Fibroblast of skin of right quadriceps (primary cell): ENCODE measurements at regions not wholly inside any gene's neighbourhood (a gene's known extent, or its start where the extent isn't known, plus 50 kb on each side); places are given as distances from the start of the nearest gene placed in this dataset.
A peak's percentile ranks its signal among the peaks of the same experiment; 100 is the strongest.

Experiments
- DNase-seq: peaks from one replicate; pipeline ENCODE4 v3.0.0-alpha.2; 2013

- peak; percentile 24 for DNase-seq
Measured at GRCh38 chr16:62102588-62102987, 66.3 kb upstream of the CDH8 start.

GRCh38 chr16:62100651-62101050 is 64.4 kb upstream of the CDH8 start:
- no peak for DNase-seq

GRCh38 chr16:62089715-62090114 is 53.5 kb upstream of the CDH8 start:
- no peak for DNase-seq

GRCh38 chr16:62088731-62089410 is 52.6 kb upstream of the CDH8 start:
- no peak for DNase-seq
